ENCODE measurements at regions not wholly inside any gene's neighbourhood (a gene's known extent, or its start where the extent isn't known, plus 50 kb on each side); places are given as distances from the start of the nearest gene placed in this dataset.

DNA sequence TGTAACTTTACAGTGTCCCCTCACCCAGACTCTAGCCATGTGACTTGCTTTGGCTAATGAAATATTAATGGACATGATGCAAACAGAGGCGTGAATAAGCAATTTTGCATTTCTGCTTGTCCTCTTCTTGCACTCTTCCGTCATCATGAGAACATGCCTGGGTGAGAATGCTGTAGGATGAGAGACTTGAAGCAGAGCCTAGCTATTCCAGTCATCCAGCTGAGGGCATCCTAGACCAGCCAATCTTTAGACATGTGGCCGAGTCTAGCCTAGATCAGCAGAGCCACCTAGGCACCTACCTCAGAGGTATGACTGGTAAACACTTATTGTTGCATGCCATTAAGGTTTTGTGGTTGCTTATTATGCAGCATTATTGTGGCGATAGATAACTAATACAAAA is 450.5 kb upstream of the AZI2 start:
- TF ChIP-seq POLR2A (IDR thresholded peaks at IDR 0.05), result no peak
- TF ChIP-seq, protein P1, sequence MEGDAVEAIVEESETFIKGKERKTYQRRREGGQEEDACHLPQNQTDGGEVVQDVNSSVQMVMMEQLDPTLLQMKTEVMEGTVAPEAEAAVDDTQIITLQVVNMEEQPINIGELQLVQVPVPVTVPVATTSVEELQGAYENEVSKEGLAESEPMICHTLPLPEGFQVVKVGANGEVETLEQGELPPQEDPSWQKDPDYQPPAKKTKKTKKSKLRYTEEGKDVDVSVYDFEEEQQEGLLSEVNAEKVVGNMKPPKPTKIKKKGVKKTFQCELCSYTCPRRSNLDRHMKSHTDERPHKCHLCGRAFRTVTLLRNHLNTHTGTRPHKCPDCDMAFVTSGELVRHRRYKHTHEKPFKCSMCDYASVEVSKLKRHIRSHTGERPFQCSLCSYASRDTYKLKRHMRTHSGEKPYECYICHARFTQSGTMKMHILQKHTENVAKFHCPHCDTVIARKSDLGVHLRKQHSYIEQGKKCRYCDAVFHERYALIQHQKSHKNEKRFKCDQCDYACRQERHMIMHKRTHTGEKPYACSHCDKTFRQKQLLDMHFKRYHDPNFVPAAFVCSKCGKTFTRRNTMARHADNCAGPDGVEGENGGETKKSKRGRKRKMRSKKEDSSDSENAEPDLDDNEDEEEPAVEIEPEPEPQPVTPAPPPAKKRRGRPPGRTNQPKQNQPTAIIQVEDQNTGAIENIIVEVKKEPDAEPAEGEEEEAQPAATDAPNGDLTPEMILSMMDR (IDR thresholded peaks at IDR 0.05), result no peak
- TF ChIP-seq POLR2AphosphoS5 (IDR thresholded peaks at IDR 0.05), result no peak
